AG04450 (cell line): ENCODE measurements at regions not wholly inside any gene's neighbourhood (a gene's known extent, or its start where the extent isn't known, plus 50 kb on each side); places are given as distances from the start of the nearest gene placed in this dataset.

Experiments
- CTCF ChIA-PET: fragments of 300-600, 350-600 bp; formaldehyde crosslinking; extraction: SDS; loops from one replicate; lab custom pipeline; 2022; ENCODE audit warnings: antibody characterized with exemption, inconsistent platforms; lab: Charles Lee
- POLR2A ChIA-PET: fragments of 350-600 bp; formaldehyde crosslinking; extraction: SDS; loops from one replicate; lab custom pipeline; 2021; ENCODE audit warnings: antibody characterized with exemption, inconsistent platforms; lab: Yijun Ruan, JAX
- DNase-seq: peaks from one replicate; pipeline ENCODE4 v3.0.0-alpha.2; 2011; ENCODE audit warnings: low read depth, low spot score
- H3K27ac ChIP-seq: one replicate; pipeline ENCODE4 v1.5.1; 2012; ENCODE audit warnings: low read depth, low read length, control low read depth
- H3K27me3 ChIP-seq: one replicate; pipeline ENCODE4 v1.6.0; 2012; ENCODE audit warnings: low read length; ENCODE audit not compliant: control insufficient read depth, insufficient read depth
- H3K4me3 ChIP-seq: 2 replicates; pipeline ENCODE4 v1.5.1; 2011; ENCODE audit warnings: mild to moderate bottlenecking, low read depth, low read length, control low read depth
- H3K9me3 ChIP-seq: 2 replicates; pipeline ENCODE4 v1.5.1; 2012; ENCODE audit warnings: low read length; ENCODE audit not compliant: control insufficient read depth, insufficient read depth
- CTCF ChIP-seq: IDR thresholded peaks from 2 replicates; pipeline ENCODE4 v1.5.1; 2011; ENCODE audit warnings: low read depth, low read length, control low read depth, inconsistent platforms

- ChIA-PET POLR2A (interaction anchor here (0.7 kb wide), 1 partner anchor 270 kb away, joined by 3 read pairs; no protein-coding TSS in a partner anchor), CTCF (no interaction called here)
- no peak for DNase-seq
- Histone ChIP-seq H3K27ac (no peak overlapping the region), H3K27me3 (peaks cover 2% of the 10 kb centered on the region), H3K4me3 (no peak overlapping the region), H3K9me3 (peaks cover 13% of the 10 kb centered on the region)
- no peak for TF ChIP-seq CTCF
Measured at GRCh38 chr16:86865851-86866662, 287.7 kb downstream of the FOXL1 start.

- Histone ChIP-seq H3K27ac (no peak overlapping the region), H3K4me3 (no peak overlapping the region), H3K9me3 (peaks cover 18% of the 10 kb centered on the region), H3K27me3 (peaks cover 2% of the 10 kb centered on the region)
- TF ChIP-seq CTCF: no peak
- POLR2A ChIA-PET: no interaction called here
- CTCF ChIA-PET: no interaction called here
- DNase-seq: no peak
Measured at GRCh38 chr16:86866986-86867722, 288.8 kb downstream of the FOXL1 start.

- no peak for TF ChIP-seq CTCF
- Histone ChIP-seq H3K9me3 (peaks cover 27% of the 10 kb centered on the region), H3K4me3 (no peak overlapping the region), H3K27me3 (peaks cover 2% of the 10 kb centered on the region), H3K27ac (no peak overlapping the region)
- ChIA-PET POLR2A (no interaction called here), CTCF (no interaction called here)
- no peak for DNase-seq
Measured at GRCh38 chr16:86868070-86868469, 289.7 kb downstream of the FOXL1 start.

- H3K9me3 ChIP-seq: peaks cover 30% of the 10 kb centered on the region
- ChIA-PET POLR2A (no interaction called here), CTCF (no interaction called here)
- no peak for TF ChIP-seq CTCF
- no peak overlapping the region for H3K27ac ChIP-seq
- no peak for DNase-seq
- H3K27me3 ChIP-seq: no peaks in the 10 kb centered on the region
- H3K4me3 ChIP-seq: no peak overlapping the region
Measured at GRCh38 chr16:86868786-86869185, 290.4 kb downstream of the FOXL1 start.
